H1 (cell line): ENCODE measurements at regions not wholly inside any gene's neighbourhood (a gene's known extent, or its start where the extent isn't known, plus 50 kb on each side); places are given as distances from the start of the nearest gene placed in this dataset.

Experiments
- CTCF ChIA-PET: fragments of 300-600 bp; sonication (Branson Sonifier 250); formaldehyde crosslinking; loops from one replicate; lab custom pipeline; 2021; ENCODE audit not compliant: partially characterized antibody; lab: Charles Lee
- POLR2A ChIA-PET: fragments of 300-600 bp; sonication (Branson Sonifier 250); formaldehyde crosslinking; loops from one replicate; lab custom pipeline; 2021; ENCODE audit warnings: inconsistent platforms; ENCODE audit not compliant: partially characterized antibody; lab: Charles Lee
- DNase-seq, 2 experiments: peaks; one replicate each; pipeline versions ENCODE4 v3.0.0 to v3.0.0-alpha.2; 2010 to 2022; ENCODE audit warnings: low spot score in 2 of 2, low read depth in 1 of 2, mixed read lengths in 1 of 2
- FAIRE-seq: peaks from 2 replicates; lab custom pipeline; 2011; peaks lifted over from hg19 to GRCh38; lab: Jason Lieb, UNC
- H2AFZ ChIP-seq: 2 replicates; pipeline ENCODE4 v1.8.1; 2012; ENCODE audit warnings: low read length, inconsistent platforms
- H2AK5ac ChIP-seq: 2 replicates; pipeline ENCODE4 v1.6.1; 2013; ENCODE audit warnings: low read depth, low read length
- H2BK120ac ChIP-seq: replicated peaks from 2 replicates; pipeline ENCODE3; 2013; ENCODE audit warnings: low read depth, low read length, inconsistent platforms
- H2BK12ac ChIP-seq: 2 replicates; pipeline ENCODE4 v1.6.1; 2013; ENCODE audit warnings: low read depth, low read length
- H2BK15ac ChIP-seq: 2 replicates; pipeline ENCODE4 v1.6.1; 2013; ENCODE audit warnings: low read length
- H2BK20ac ChIP-seq: 2 replicates; pipeline ENCODE4 v1.6.1; 2013; ENCODE audit warnings: low read length
- H2BK5ac ChIP-seq: 2 replicates; pipeline ENCODE4 v1.6.1; 2013; ENCODE audit warnings: low read depth, low read length
- H3K14ac ChIP-seq: 2 replicates; pipeline ENCODE4 v1.6.1; 2013; ENCODE audit warnings: inconsistent platforms; ENCODE audit not compliant: insufficient read length
- H3K18ac ChIP-seq: 2 replicates; pipeline ENCODE4 v1.6.1; 2013; ENCODE audit warnings: low read length; ENCODE audit errors: extremely low read depth
- H3K23ac ChIP-seq: 2 replicates; pipeline ENCODE4 v1.6.1; 2013; ENCODE audit warnings: inconsistent platforms; ENCODE audit not compliant: insufficient read length
- H3K23me2 ChIP-seq: 2 replicates; pipeline ENCODE4 v1.6.1; 2013; ENCODE audit warnings: low read depth, low read length
- H3K27ac ChIP-seq: 2 replicates; pipeline ENCODE4 v1.6.1; 2011; ENCODE audit warnings: low read depth, low read length, inconsistent platforms
- H3K27me3 ChIP-seq, 4 experiments: replicated peaks in 1 of 4; 1 replicate in 1 of 4; 2 replicates in 3 of 4; pipeline versions ENCODE4 v1.6.1 to v1.8.1; 2011 to 2013; ENCODE audit warnings: low read length in 3 of 4, mild to moderate bottlenecking in 3 of 4, inconsistent platforms in 2 of 4, mixed read lengths in 2 of 4, moderate library complexity in 1 of 4; ENCODE audit not compliant: control insufficient read depth in 3 of 4, insufficient read depth in 3 of 4; ENCODE audit errors: extremely low read depth in 1 of 4
- H3K36me3 ChIP-seq, 4 experiments: 2 replicates each; pipeline versions ENCODE4 v1.6.1 to v1.8.1; 2011 to 2013; ENCODE audit warnings: mild to moderate bottlenecking in 4 of 4, low read length in 3 of 4, moderate library complexity in 2 of 4, control low read depth in 1 of 4, inconsistent platforms in 1 of 4; ENCODE audit not compliant: insufficient read depth in 4 of 4, control insufficient read depth in 2 of 4
- H3K4ac ChIP-seq: replicated peaks from 2 replicates; pipeline ENCODE3; 2013; ENCODE audit warnings: low read length, low read depth, mixed read lengths, inconsistent platforms; ENCODE audit not compliant: insufficient read length
- H3K4me1 ChIP-seq, 4 experiments: replicated peaks in 1 of 4; 1 replicate in 1 of 4; 2 replicates in 3 of 4; pipeline versions ENCODE4 v1.6.1 to v1.8.1; 2011 to 2013; ENCODE audit warnings: low read length in 3 of 4, inconsistent platforms in 2 of 4, mixed read lengths in 1 of 4; ENCODE audit not compliant: insufficient read depth in 4 of 4, control insufficient read depth in 3 of 4
- H3K4me2 ChIP-seq, 2 experiments: 2 replicates each; pipeline versions ENCODE4 v1.6.1 to v1.8.1; 2011 to 2013; ENCODE audit warnings: low read depth in 2 of 2, low read length in 2 of 2, control low read depth in 1 of 2, inconsistent platforms in 1 of 2, mild to moderate bottlenecking in 1 of 2; ENCODE audit not compliant: insufficient read depth in 1 of 2
- H3K4me3 ChIP-seq, 4 experiments: fragments of 200-600, 300-600 bp in 1 of 4; sonication (generic), shearing (Covaris generic), sonication (Bioruptor Twin) in 1 of 4; 2 replicates each; pipeline versions ENCODE4 v1.5.1 to v1.8.1; 2011 to 2016; ENCODE audit warnings: low read length in 4 of 4, low read depth in 3 of 4, control low read depth in 2 of 4, inconsistent platforms in 2 of 4, mild to moderate bottlenecking in 2 of 4, mixed read lengths in 1 of 4, moderate library complexity in 1 of 4; ENCODE audit not compliant: insufficient read depth in 2 of 4; ENCODE audit errors: extremely low read depth in 1 of 4
- H3K56ac ChIP-seq: replicated peaks from 2 replicates; pipeline ENCODE3; 2013; ENCODE audit warnings: low read depth, mild to moderate bottlenecking, mixed read lengths, low read length, inconsistent platforms; ENCODE audit not compliant: insufficient read length
- H3K79me1 ChIP-seq: 2 replicates; pipeline ENCODE4 v1.6.1; 2013; ENCODE audit warnings: low read depth, low read length, control low read depth
- H3K79me2 ChIP-seq, 2 experiments: 2 replicates each; pipeline versions ENCODE4 v1.6.1 to v1.8.1; 2012 to 2013; ENCODE audit warnings: low read length in 2 of 2, mild to moderate bottlenecking in 2 of 2, inconsistent platforms in 1 of 2; ENCODE audit not compliant: insufficient read depth in 2 of 2, control insufficient read depth in 1 of 2
- H3K9ac ChIP-seq, 4 experiments: replicated peaks in 1 of 4; 1 replicate in 1 of 4; 2 replicates in 3 of 4; pipeline versions ENCODE4 v1.6.1 to v1.8.1; 2011 to 2013; ENCODE audit warnings: low read depth in 3 of 4, low read length in 3 of 4, control low read depth in 2 of 4, mild to moderate bottlenecking in 2 of 4, moderate library complexity in 2 of 4, inconsistent platforms in 1 of 4; ENCODE audit errors: extremely low read depth in 1 of 4
- H3K9me3 ChIP-seq, 2 experiments: 2 replicates each; pipeline versions ENCODE4 v1.6.1 to v1.8.1; 2012 to 2013; ENCODE audit warnings: mild to moderate bottlenecking in 2 of 2, moderate library complexity in 2 of 2, control low read depth in 1 of 2, inconsistent platforms in 1 of 2, low read depth in 1 of 2, low read length in 1 of 2, mixed read lengths in 1 of 2; ENCODE audit not compliant: insufficient read depth in 2 of 2
- H4K20me1 ChIP-seq, 2 experiments: replicated peaks in 1 of 2; 2 replicates each; pipeline versions ENCODE3 to v1.8.1; 2011 to 2013; ENCODE audit warnings: inconsistent platforms in 2 of 2, low read length in 2 of 2, mild to moderate bottlenecking in 1 of 2; ENCODE audit not compliant: insufficient read depth in 2 of 2, control insufficient read depth in 1 of 2
- H4K5ac ChIP-seq: 2 replicates; pipeline ENCODE4 v1.6.1; 2013; ENCODE audit warnings: low read length, low read depth, mixed read lengths, inconsistent platforms; ENCODE audit not compliant: insufficient read length
- H4K8ac ChIP-seq: 2 replicates; pipeline ENCODE4 v1.8.0; 2013; ENCODE audit warnings: mild to moderate bottlenecking, moderate library complexity, low read length, inconsistent platforms; ENCODE audit not compliant: insufficient read depth; ENCODE audit errors: extremely low read depth
- H4K91ac ChIP-seq: replicated peaks from 2 replicates; pipeline ENCODE3; 2013; ENCODE audit warnings: low read length, mixed read lengths, inconsistent platforms; ENCODE audit not compliant: insufficient read length
- BRCA1 ChIP-seq: IDR thresholded peaks from 2 replicates; pipeline ENCODE4 v1.6.1; 2012; ENCODE audit warnings: low read depth, low read length, improper control_type of control experiment
- CEBPB ChIP-seq: IDR thresholded peaks from 2 replicates; pipeline ENCODE4 v1.6.1; 2012; ENCODE audit warnings: low read depth, low read length
- CTBP2 ChIP-seq: IDR thresholded peaks from 2 replicates; pipeline ENCODE4 v1.7.0; 2011; ENCODE audit warnings: borderline replicate concordance, mild to moderate bottlenecking, moderate library complexity, mixed read lengths, low read length; ENCODE audit not compliant: insufficient read depth, insufficient read length
- E2F6 ChIP-seq: IDR thresholded peaks from 2 replicates; pipeline ENCODE4 v1.6.1; 2012; ENCODE audit warnings: inconsistent platforms
- GABPA ChIP-seq: IDR thresholded peaks from 2 replicates; pipeline ENCODE4 v1.6.1; 2011; ENCODE audit warnings: mild to moderate bottlenecking, low read length, moderate library complexity, borderline replicate concordance; ENCODE audit not compliant: insufficient read depth
- GTF2F1 ChIP-seq: IDR thresholded peaks from 2 replicates; pipeline ENCODE4 v1.6.1; 2012; ENCODE audit warnings: low read depth, low read length, improper control_type of control experiment, borderline replicate concordance
- HDAC6 ChIP-seq: IDR thresholded peaks from one replicate; pipeline ENCODE4 v1.7.1; 2012; ENCODE audit warnings: low read depth, mild to moderate bottlenecking, inconsistent platforms, low read length, moderate library complexity
- MAFK ChIP-seq: IDR thresholded peaks from 2 replicates; pipeline ENCODE4 v1.6.1; 2012; ENCODE audit warnings: low read depth, mild to moderate bottlenecking, improper control_type of control experiment, low read length
- MAX ChIP-seq: IDR thresholded peaks from 2 replicates; pipeline ENCODE4 v1.6.1; 2012; ENCODE audit warnings: inconsistent platforms
- NRF1 ChIP-seq: IDR thresholded peaks from 2 replicates; pipeline ENCODE4 v1.6.1; 2011; ENCODE audit warnings: mild to moderate bottlenecking, low read depth, low read length, improper control_type of control experiment
- PHF8 ChIP-seq: fragments of 200-600 bp; sonication (generic); conservative IDR thresholded peaks from 2 replicates; pipeline ENCODE4 v1.7.1; 2012; ENCODE audit warnings: low read depth, mild to moderate bottlenecking, inconsistent platforms, low read length, moderate library complexity
- RAD21 ChIP-seq, 2 experiments: IDR thresholded peaks in 1 of 2; conservative IDR thresholded peaks in 1 of 2; 2 replicates each; pipeline ENCODE4 v1.6.1; 2011; ENCODE audit warnings: low read depth in 2 of 2, low read length in 2 of 2, improper control_type of control experiment in 1 of 2, inconsistent platforms in 1 of 2, mild to moderate bottlenecking in 1 of 2, moderate library complexity in 1 of 2
- TAF1 ChIP-seq: IDR thresholded peaks from 2 replicates; pipeline ENCODE4 v1.6.1; 2011; ENCODE audit warnings: mild to moderate bottlenecking, low read depth, low read length
- WGBS, 2 experiments: shearing (Covaris generic) in 1 of 2; methylation state at CpG; one replicate each; pipeline versions ENCODE4 v1.1.6 to v1.1.7; 2013 to 2015; ENCODE audit warnings: low lambda C conversion rate in 2 of 2, mixed read lengths in 2 of 2, inconsistent platforms in 1 of 2, low coverage in 1 of 2, missing lambda C conversion rate in 1 of 2; ENCODE audit not compliant: insufficient replicate concordance in 2 of 2, insufficient coverage in 1 of 2, insufficient read length in 1 of 2; ENCODE audit errors: extremely low coverage in 1 of 2, missing lambda C conversion rate in 1 of 2; 5-methylcytosine and 5-hydroxymethylcytosine counted together

GRCh38 chr11:71339396-71339881 is 87.1 kb upstream of the SHANK2 start:
- Histone ChIP-seq H4K20me1 (no peaks in the 10 kb centered on the region), H3K79me1 (no peaks in the 10 kb centered on the region), H4K5ac (no peak overlapping the region), H3K79me2 (no peaks in the 10 kb centered on the region), H3K27ac (no peak overlapping the region), H3K23ac (no peak overlapping the region), H3K9ac (no peak overlapping the region), H3K18ac (no peak overlapping the region; the same call in 1 of the 2 replicates), H2BK20ac (no peak overlapping the region), H3K36me3 (no peaks in the 10 kb centered on the region), H3K4ac (no peak overlapping the region), H3K27me3 (0 out of 7 replicates have a peak, but pooled peaks cover 0 to 3% (median 0%) of the 10 kb centered on the region in 4 experiments), H2BK5ac (no peak overlapping the region), H2BK120ac (no peak overlapping the region), H3K56ac (no peak overlapping the region), H4K91ac (no peak overlapping the region), H3K14ac (no peak overlapping the region), H3K9me3 (peaks cover 5% of the 10 kb centered on the region in 2 experiments; a peak in 3 of 4 replicates), H3K4me3 (no peak overlapping the region), H3K4me1 (peaks cover 0 to 5% (median 0%) of the 10 kb centered on the region in 4 experiments; a peak in 2 of 7 replicates), H2BK12ac (no peak overlapping the region), H3K4me2 (no peak overlapping the region), H3K23me2 (no peaks in the 10 kb centered on the region), H4K8ac (no peak overlapping the region), H2BK15ac (no peak overlapping the region), H2AK5ac (no peak overlapping the region), H2AFZ (no peak overlapping the region)
- POLR2A ChIA-PET, result interaction anchor here (1.3 kb wide), 1 partner anchor 88 kb away, joined by 3 read pairs; no protein-coding TSS in a partner anchor
- 89% methylated on average over 14 of the region's 14 CpGs; no CpG with 5 or more reads in 1 of the 2 experiments for WGBS, 2 experiments
- CTCF ChIA-PET, result interaction anchor here (0.7 to 1.4 kb wide), 8 partner anchors 31 to 597 kb away, joined by 3 to 4 read pairs (median 3); no protein-coding TSS in a partner anchor
- FAIRE-seq (no peak), DNase-seq (no peak)
- TF ChIP-seq HDAC6 (no peak), CTBP2 (no peak), BRCA1 (no peak), TAF1 (no peak), MAX (no peak), CEBPB (no peak), RAD21 (IDR thresholded peaks at IDR 0.05 in 1 of 2, conservative IDR thresholded peaks at IDR 0.05 in 1 of 2; ENCODE audit: low read depth in 2 of 2, low read length in 2 of 2) (no peak), PHF8 (no peak), MAFK (no peak), NRF1 (no peak), E2F6 (no peak), GTF2F1 (no peak), GABPA (no peak)
